ENCODE measurements at regions not wholly inside any gene's neighbourhood (a gene's known extent, or its start where the extent isn't known, plus 50 kb on each side); places are given as distances from the start of the nearest gene placed in this dataset.
A peak's percentile ranks its signal among the peaks of the same experiment; 100 is the strongest.
"Not testable (repeated sequence)": the region's sequence is repeated elsewhere in the genome, so short reads cannot be mapped to it uniquely, and the experiment has no call there.

GRCh38 chr12:48409938-48410337 lies 59.2 kb upstream of the ZNF641 start:
- DNase-seq, result not testable (repeated sequence)

- DNase-seq, result no peak
Measured at GRCh38 chr12:48413388-48413787, 59.0 kb upstream of the ANP32D start.

- no peak for DNase-seq
Measured at GRCh38 chr12:48414021-48414420, 58.3 kb upstream of the ANP32D start.

- DNase-seq, result no peak
Measured at GRCh38 chr12:48419116-48419935, 53.0 kb upstream of the ANP32D start.

GRCh38 chr12:48420039-48420775 lies 52.2 kb upstream of the ANP32D start:
- DNase-seq, result peak; percentile 34

GRCh38 chr12:48422060-48422459 lies 50.3 kb upstream of the ANP32D start:
- no peak for DNase-seq

All from fibroblast of skin of back (primary cell).